Endothelial cell of umbilical vein (primary cell): ENCODE measurements at regions not wholly inside any gene's neighbourhood (a gene's known extent, or its start where the extent isn't known, plus 50 kb on each side); places are given as distances from the start of the nearest gene placed in this dataset.

Experiments used
- BruUV-seq: library from RNA; stranded (reverse); fragments of 400-500 nt; replicated peaks from 2 replicates; lab custom pipeline; 2021; lab: Mats Ljungman, UMichigan
- CTCF ChIA-PET: fragments of 300-600, 350-600 bp; sonication (Branson Sonifier 250); formaldehyde crosslinking; loops from one replicate; lab custom pipeline; 2021; ENCODE audit warnings: antibody characterized with exemption, inconsistent platforms; lab: Charles Lee
- POLR2A ChIA-PET: fragments of 300-600, 350-600 bp; sonication (Branson Sonifier 250); formaldehyde crosslinking; loops from one replicate; lab custom pipeline; 2021; ENCODE audit warnings: antibody characterized with exemption, inconsistent platforms; lab: Charles Lee
- DNase-seq: peaks from one replicate; pipeline ENCODE4 v3.0.0-alpha.2; 2011; ENCODE audit warnings: low read depth, low spot score
- FAIRE-seq: peaks from 2 replicates; lab custom pipeline; 2011; peaks lifted over from hg19 to GRCh38; lab: Jason Lieb, UNC
- H2AFZ ChIP-seq: 2 replicates; pipeline ENCODE4 v1.6.0; 2012; ENCODE audit warnings: low read depth, low read length, control low read depth, inconsistent platforms
- H3K27ac ChIP-seq: 2 replicates; pipeline ENCODE4 v1.5.1; 2011; ENCODE audit warnings: low read depth, mild to moderate bottlenecking, control low read depth, low read length, moderate library complexity; ENCODE audit not compliant: insufficient read depth
- H3K27me3 ChIP-seq, 2 experiments: 2 replicates each; pipeline versions ENCODE4 v1.6.0 to v1.6.1; 2011; ENCODE audit warnings: low read length in 2 of 2, mixed read lengths in 1 of 2; ENCODE audit not compliant: control insufficient read depth in 2 of 2, insufficient read depth in 2 of 2
- H3K36me3 ChIP-seq, 2 experiments: 2 replicates in 1 of 2; 3 replicates in 1 of 2; pipeline ENCODE4 v1.5.1; 2011; ENCODE audit warnings: low read length in 2 of 2, mild to moderate bottlenecking in 1 of 2, moderate library complexity in 1 of 2; ENCODE audit not compliant: control insufficient read depth in 2 of 2, insufficient read depth in 2 of 2; ENCODE audit errors: extremely low read depth in 1 of 2
- H3K4me1 ChIP-seq: 3 replicates; pipeline ENCODE4 v1.5.1; 2011; ENCODE audit warnings: mild to moderate bottlenecking, low read length; ENCODE audit not compliant: control insufficient read depth, insufficient read depth; ENCODE audit errors: extremely low read depth
- H3K4me2 ChIP-seq: 2 replicates; pipeline ENCODE4 v1.6.1; 2011; ENCODE audit warnings: low read length, control low read depth, mixed read lengths; ENCODE audit not compliant: insufficient read depth
- H3K4me3 ChIP-seq, 3 experiments: fragments of 200-600 bp in 1 of 3; sonication (generic), shearing (Covaris generic) in 1 of 3; replicated peaks in 1 of 3; 2 replicates each; pipeline ENCODE4 v1.5.1; 2011 to 2016; ENCODE audit warnings: control low read depth in 3 of 3, low read length in 3 of 3, mild to moderate bottlenecking in 2 of 3, inconsistent platforms in 1 of 3, low read depth in 1 of 3, moderate library complexity in 1 of 3; ENCODE audit not compliant: insufficient read depth in 1 of 3
- H3K79me2 ChIP-seq: 2 replicates; pipeline ENCODE4 v1.6.0; 2012; ENCODE audit warnings: low read length, inconsistent platforms; ENCODE audit not compliant: control insufficient read depth, insufficient read depth
- H3K9ac ChIP-seq: replicated peaks from 2 replicates; pipeline ENCODE3; 2011; ENCODE audit warnings: low read length, control low read depth; ENCODE audit not compliant: insufficient read depth; ENCODE audit errors: extremely low read depth
- H3K9me1 ChIP-seq: replicated peaks from 3 replicates; pipeline ENCODE4 v1.6.0; 2011; ENCODE audit warnings: mild to moderate bottlenecking, low read length; ENCODE audit not compliant: control insufficient read depth, insufficient read depth; ENCODE audit errors: extremely low read depth
- H3K9me3 ChIP-seq: replicated peaks from 2 replicates; pipeline ENCODE4 v1.5.1; 2012; ENCODE audit warnings: low read length, inconsistent platforms; ENCODE audit not compliant: control insufficient read depth, insufficient read depth
- H4K20me1 ChIP-seq: replicated peaks from 2 replicates; pipeline ENCODE3; 2011; ENCODE audit warnings: mild to moderate bottlenecking, low read length; ENCODE audit not compliant: control insufficient read depth, insufficient read depth; ENCODE audit errors: extremely low read depth
- CTCF ChIP-seq, 2 donors: IDR thresholded peaks; 1 replicate in 1 of 2; 2 replicates in 1 of 2; pipeline ENCODE4 v1.5.1; 2011; ENCODE audit warnings: low read length in 2 of 2, mild to moderate bottlenecking in 2 of 2, moderate library complexity in 2 of 2, control low read depth in 1 of 2, inconsistent platforms in 1 of 2, low read depth in 1 of 2; ENCODE audit not compliant: insufficient read depth in 1 of 2; ENCODE audit errors: extremely low read depth in 1 of 2
- EZH2 ChIP-seq: IDR thresholded peaks from 2 replicates; pipeline ENCODE4 v1.6.1; 2012; ENCODE audit warnings: borderline replicate concordance, low read depth, mild to moderate bottlenecking, moderate library complexity, low read length, inconsistent platforms; ENCODE audit not compliant: severe bottlenecking
- FOS ChIP-seq: IDR thresholded peaks from 2 replicates; pipeline ENCODE4 v1.6.1; 2011; ENCODE audit warnings: mild to moderate bottlenecking, low read length, moderate library complexity, borderline replicate concordance; ENCODE audit not compliant: insufficient read depth
- GATA2 ChIP-seq: IDR thresholded peaks from 2 replicates; pipeline ENCODE4 v1.7.0; 2011; ENCODE audit warnings: low read depth, mild to moderate bottlenecking, moderate library complexity, mixed read lengths, low read length; ENCODE audit not compliant: insufficient read length, insufficient read depth
- JUN ChIP-seq: IDR thresholded peaks from 2 replicates; pipeline ENCODE4 v1.6.1; 2011; ENCODE audit warnings: borderline replicate concordance, low read depth; ENCODE audit not compliant: insufficient read length, insufficient read depth
- MAX ChIP-seq: IDR thresholded peaks from 2 replicates; pipeline ENCODE4 v1.6.1; 2011; ENCODE audit not compliant: insufficient read depth, insufficient read length
- MYC ChIP-seq: IDR thresholded peaks from one replicate; pipeline ENCODE4 v1.6.1; 2011; ENCODE audit warnings: mild to moderate bottlenecking, low read depth, low read length
- POLR2A ChIP-seq: IDR thresholded peaks from 2 replicates; pipeline ENCODE4 v1.6.1; 2012; ENCODE audit warnings: low read depth, mild to moderate bottlenecking, control low read depth, low read length
- POLR2AphosphoS5 ChIP-seq: IDR thresholded peaks from 2 replicates; pipeline ENCODE4 v1.6.1; 2012; ENCODE audit warnings: low read depth, mild to moderate bottlenecking, control low read depth, low read length, moderate library complexity; ENCODE audit not compliant: insufficient read depth
- dilution Hi-C: fragments of 300-500 bp; cut with MboI; formaldehyde crosslinking; loops from one replicate; pipeline ENCODE4 v1.15.0; 2019; ENCODE audit warnings: low sequenced_read_pairs; ENCODE audit not compliant: extremely low pct_ligation_motif_present
- intact Hi-C: fragments of 100-400 bp; cut with micrococcal nuclease; formaldehyde crosslinking; loops from one replicate; pipeline ENCODE4 v1.10.0; 2022

- no TSS peak for BruUV-seq
- H4K20me1 ChIP-seq: no peaks in the 10 kb centered on the region
- H3K27ac ChIP-seq: no peak overlapping the region
- intact Hi-C loops: no loop called here
- no peak overlapping the region for H2AFZ ChIP-seq
- H3K79me2 ChIP-seq: no peaks in the 10 kb centered on the region
- H3K27me3 ChIP-seq: no peaks in the 10 kb centered on the region
- CTCF ChIA-PET: interaction anchor here (1.3 to 2.5 kb wide), 3 partner anchors 10 to 19 kb away, joined by 3 to 14 read pairs (median 7); no protein-coding TSS in a partner anchor
- H3K4me1 ChIP-seq: no peaks in the 10 kb centered on the region
- no peak overlapping the region for H3K4me2 ChIP-seq
- no peak overlapping the region for H3K4me3 ChIP-seq
- DNase-seq: no peak
- no peaks in the 10 kb centered on the region for H3K9me1 ChIP-seq
- dilution Hi-C loops: no loop called here
- peaks cover 0 to 12% of the 10 kb centered on the region in 2 experiments for H3K36me3 ChIP-seq
- TF ChIP-seq GATA2 (no peak), FOS (no peak), MYC (no peak), MAX (no peak), EZH2 (no peak), CTCF (IDR thresholded peaks at IDR 0.05; ENCODE audit: extremely low read depth in 1 of 2, insufficient read depth in 1 of 2, low read depth in 1 of 2, low read length in 2 of 2) (no peak), POLR2A (no peak), POLR2AphosphoS5 (no peak), JUN (no peak)
- POLR2A ChIA-PET: interaction anchor here (1.4 kb wide), 1 partner anchor 74 kb away, joined by 4 read pairs; the partner anchor contains the start of gene MORC3
- FAIRE-seq: no peak
- no peak overlapping the region for H3K9ac ChIP-seq
- no peaks in the 10 kb centered on the region for H3K9me3 ChIP-seq
Observed at GRCh38 chr21:36245649-36246048, 74.3 kb upstream of the MORC3 start.
